K562 (cell line): ENCODE measurements at regions not wholly inside any gene's neighbourhood (a gene's known extent, or its start where the extent isn't known, plus 50 kb on each side); places are given as distances from the start of the nearest gene placed in this dataset.

ENCODE experiments used
- C11orf30 ChIP-seq: fragments of 450-650 bp; IDR thresholded peaks from 2 replicates; pipeline ENCODE4 v1.6.1; 2016; ENCODE audit warnings: low read depth, mild to moderate bottlenecking
- LARP7 ChIP-seq: fragments of 450-650 bp; IDR thresholded peaks from 2 replicates; pipeline ENCODE4 v1.6.1; 2016
- MTA1 ChIP-seq: fragments of 450-650 bp; IDR thresholded peaks from 2 replicates; pipeline ENCODE4 v1.6.1; 2017; ENCODE audit warnings: borderline replicate concordance
- NFE2L1 ChIP-seq: fragments of 450-650 bp; IDR thresholded peaks from 2 replicates; pipeline ENCODE4 v1.6.1; 2016; ENCODE audit warnings: missing genetic modification characterization, low read depth, mild to moderate bottlenecking, missing compliant biosample characterization, moderate library complexity, borderline replicate concordance
- RBM39 ChIP-seq: fragments of 200-400 bp; formaldehyde crosslinking; optimal IDR thresholded peaks from 2 replicates; pipeline ENCODE3; 2018; ENCODE audit warnings: low read depth, low read length
- RREB1 ChIP-seq: fragments of 250-450 bp; sonication (Bioruptor Pico); IDR thresholded peaks from 2 replicates; pipeline ENCODE4 v1.4.0; 2020
- ZNF431 ChIP-seq: sonication (generic); formaldehyde crosslinking; IDR thresholded peaks from 2 replicates; pipeline ENCODE4 v1.8.0; 2022; ENCODE audit warnings: mild to moderate bottlenecking, missing genetic modification reagents

- TF ChIP-seq RREB1 (CRISPR knock-in tag) (no peak), C11orf30 (peak; percentile 63), RBM39 (no peak), LARP7 (no peak), MTA1 (no peak), ZNF431 (CRISPR knock-in tag) (no peak), NFE2L1 (tag) (no peak)
- TF ChIP-seq, all 486 proteins: peak for 4
Measured at GRCh38 chr10:81071087-81071796, 533.5 kb downstream of the SH2D4B start (continued).
